ENCODE measurements at regions not wholly inside any gene's neighbourhood (a gene's known extent, or its start where the extent isn't known, plus 50 kb on each side); places are given as distances from the start of the nearest gene placed in this dataset.
"Not testable (repeated sequence)": the region's sequence is repeated elsewhere in the genome, so short reads cannot be mapped to it uniquely, and the experiment has no call there.

GRCh38 chr2:91591066-91591465 is 2899.6 kb downstream of the RPIA start:
- CTCF ChIA-PET; H3K27me3 ChIP-seq (ENCODE audit: insufficient read depth, low read length, poor library complexity, severe bottlenecking); H3K4me3 Mint-ChIP-seq; DNase-seq; H3K27me3 Mint-ChIP-seq; H3K4me3 ChIP-seq (ENCODE audit: low read length); H3K36me3 ChIP-seq (ENCODE audit: insufficient read depth, low read length); H3K4me1 Mint-ChIP-seq; H3K27ac ChIP-seq (ENCODE audit: low read depth, low read length); H3K36me3 Mint-ChIP-seq; H3K4me1 ChIP-seq (ENCODE audit: insufficient read depth, low read length); POLR2A ChIA-PET; H3K27ac Mint-ChIP-seq; H3K9me3 ChIP-seq (ENCODE audit: low read length): not testable (repeated sequence)
- peaks cover 0 to 15% (median 9%) of the 10 kb centered on the region in 5 donors for H3K9me3 Mint-ChIP-seq

DNA sequence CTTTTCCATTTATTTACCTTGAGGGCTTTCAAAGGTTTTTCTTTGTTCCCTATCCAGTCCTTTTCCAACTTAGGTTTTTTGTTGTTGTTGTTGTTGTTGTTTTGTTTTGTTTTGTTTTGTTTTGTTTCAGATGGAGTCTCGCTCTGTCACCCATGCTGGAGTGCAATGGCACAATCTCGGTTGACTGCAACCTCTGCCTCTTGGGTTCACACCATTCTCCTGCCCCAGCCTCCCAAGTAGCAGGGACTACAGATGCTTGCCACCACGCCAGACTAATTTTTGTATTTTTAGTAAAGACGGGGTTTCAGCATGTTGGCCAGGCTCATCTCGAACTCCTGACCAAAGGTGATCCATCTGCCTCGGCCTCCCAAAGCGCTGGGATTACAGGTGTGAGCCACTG is 2906.0 kb downstream of the RPIA start:
- POLR2A ChIA-PET; CTCF ChIA-PET; H3K27me3 Mint-ChIP-seq; H3K27ac Mint-ChIP-seq; H3K36me3 ChIP-seq (ENCODE audit: insufficient read depth, low read length); H3K36me3 Mint-ChIP-seq; H3K4me1 Mint-ChIP-seq; DNase-seq; H3K27me3 ChIP-seq (ENCODE audit: insufficient read depth, low read length, poor library complexity, severe bottlenecking); H3K4me3 Mint-ChIP-seq; H3K9me3 ChIP-seq (ENCODE audit: low read length); H3K4me3 ChIP-seq (ENCODE audit: low read length); H3K27ac ChIP-seq (ENCODE audit: low read depth, low read length); H3K4me1 ChIP-seq (ENCODE audit: insufficient read depth, low read length): not testable (repeated sequence)
- peaks cover 5 to 11% (median 10%) of the 10 kb centered on the region in 5 donors for H3K9me3 Mint-ChIP-seq

GRCh38 chr2:91598519-91598918 is 2907.0 kb downstream of the RPIA start:
- H3K36me3 ChIP-seq (ENCODE audit: insufficient read depth, low read length); H3K4me3 ChIP-seq (ENCODE audit: low read length); CTCF ChIA-PET; H3K4me3 Mint-ChIP-seq; H3K4me1 ChIP-seq (ENCODE audit: insufficient read depth, low read length); H3K4me1 Mint-ChIP-seq; H3K9me3 ChIP-seq (ENCODE audit: low read length); H3K27ac ChIP-seq (ENCODE audit: low read depth, low read length); H3K27me3 Mint-ChIP-seq; DNase-seq; H3K27ac Mint-ChIP-seq; POLR2A ChIA-PET; H3K27me3 ChIP-seq (ENCODE audit: insufficient read depth, low read length, poor library complexity, severe bottlenecking); H3K36me3 Mint-ChIP-seq: not testable (repeated sequence)
- H3K9me3 Mint-ChIP-seq = peaks cover 5 to 11% (median 10%) of the 10 kb centered on the region in 5 donors

- H3K4me1 ChIP-seq (ENCODE audit: insufficient read depth, low read length); H3K4me3 ChIP-seq (ENCODE audit: low read length); H3K27ac Mint-ChIP-seq; POLR2A ChIA-PET; H3K27ac ChIP-seq (ENCODE audit: low read depth, low read length); H3K27me3 ChIP-seq (ENCODE audit: insufficient read depth, low read length, poor library complexity, severe bottlenecking); H3K4me3 Mint-ChIP-seq; H3K27me3 Mint-ChIP-seq; H3K9me3 ChIP-seq (ENCODE audit: low read length); H3K36me3 ChIP-seq (ENCODE audit: insufficient read depth, low read length); DNase-seq; CTCF ChIA-PET; H3K4me1 Mint-ChIP-seq; H3K36me3 Mint-ChIP-seq: not testable (repeated sequence)
- peaks cover 5 to 11% (median 10%) of the 10 kb centered on the region in 5 donors for H3K9me3 Mint-ChIP-seq
These were observed 2907.5 kb downstream of the RPIA start for GRCh38 chr2:91599000-91599399.

DNA sequence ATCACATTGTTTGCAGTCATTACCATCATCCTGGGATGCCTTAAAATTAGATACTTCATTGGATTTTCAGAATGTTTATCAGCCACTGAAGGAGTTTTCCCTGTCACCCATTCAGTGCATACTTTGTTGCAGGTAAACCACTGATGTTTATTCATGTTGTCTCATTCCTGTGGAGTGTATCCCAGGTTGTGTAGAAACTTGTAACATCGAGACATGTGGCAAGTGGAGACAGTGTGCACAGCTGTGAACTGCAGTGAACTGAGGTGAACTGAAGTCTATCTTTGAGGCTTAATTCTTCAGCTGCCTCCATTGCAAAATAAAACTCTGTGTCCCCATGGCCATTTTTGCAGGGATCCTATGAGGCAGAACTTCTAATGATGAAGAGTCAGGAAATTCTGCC is 2911.4 kb downstream of the RPIA start:
- H3K27ac ChIP-seq (ENCODE audit: low read depth, low read length); H3K4me1 ChIP-seq (ENCODE audit: insufficient read depth, low read length); H3K4me3 Mint-ChIP-seq; H3K4me1 Mint-ChIP-seq; H3K9me3 ChIP-seq (ENCODE audit: low read length); H3K36me3 ChIP-seq (ENCODE audit: insufficient read depth, low read length); H3K27me3 Mint-ChIP-seq; CTCF ChIA-PET; DNase-seq; POLR2A ChIA-PET; H3K36me3 Mint-ChIP-seq; H3K4me3 ChIP-seq (ENCODE audit: low read length); H3K27me3 ChIP-seq (ENCODE audit: insufficient read depth, low read length, poor library complexity, severe bottlenecking); H3K9me3 Mint-ChIP-seq; H3K27ac Mint-ChIP-seq: not testable (repeated sequence)

- H3K27me3 ChIP-seq (ENCODE audit: insufficient read depth, low read length, poor library complexity, severe bottlenecking); H3K4me3 Mint-ChIP-seq; POLR2A ChIA-PET; DNase-seq; H3K4me3 ChIP-seq (ENCODE audit: low read length); H3K9me3 Mint-ChIP-seq; H3K4me1 ChIP-seq (ENCODE audit: insufficient read depth, low read length); H3K36me3 ChIP-seq (ENCODE audit: insufficient read depth, low read length); CTCF ChIA-PET; H3K27ac ChIP-seq (ENCODE audit: low read depth, low read length); H3K27me3 Mint-ChIP-seq; H3K4me1 Mint-ChIP-seq; H3K27ac Mint-ChIP-seq; H3K9me3 ChIP-seq (ENCODE audit: low read length); H3K36me3 Mint-ChIP-seq: not testable (repeated sequence)
These were observed 2912.5 kb downstream of the RPIA start for GRCh38 chr2:91603996-91604395.

DNA sequence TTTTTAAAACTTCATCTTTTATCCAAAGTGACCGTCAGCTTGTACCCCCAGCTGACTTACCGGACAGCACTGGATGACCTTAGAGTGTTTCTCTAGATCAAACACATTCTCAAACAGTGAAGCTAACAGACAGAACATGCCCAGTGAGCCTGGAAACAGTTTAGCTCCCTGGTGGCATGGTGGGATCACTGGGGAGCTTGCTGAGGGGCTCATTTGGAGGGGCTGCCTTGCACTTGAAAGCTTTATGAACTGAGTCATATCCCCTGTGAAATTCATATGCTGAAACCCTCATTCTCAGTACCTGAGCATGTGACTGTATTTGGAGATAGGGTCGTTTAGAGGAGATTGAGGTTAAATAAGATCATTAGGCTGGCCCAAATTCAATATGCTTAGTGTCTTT is 2913.2 kb downstream of the RPIA start:
- H3K4me3 Mint-ChIP-seq; H3K4me1 Mint-ChIP-seq; CTCF ChIA-PET; H3K4me1 ChIP-seq (ENCODE audit: insufficient read depth, low read length); H3K27ac Mint-ChIP-seq; DNase-seq; H3K36me3 ChIP-seq (ENCODE audit: insufficient read depth, low read length); H3K27me3 ChIP-seq (ENCODE audit: insufficient read depth, low read length, poor library complexity, severe bottlenecking); H3K36me3 Mint-ChIP-seq; H3K4me3 ChIP-seq (ENCODE audit: low read length); H3K27ac ChIP-seq (ENCODE audit: low read depth, low read length); H3K9me3 ChIP-seq (ENCODE audit: low read length); H3K9me3 Mint-ChIP-seq; H3K27me3 Mint-ChIP-seq; POLR2A ChIA-PET: not testable (repeated sequence)

DNA sequence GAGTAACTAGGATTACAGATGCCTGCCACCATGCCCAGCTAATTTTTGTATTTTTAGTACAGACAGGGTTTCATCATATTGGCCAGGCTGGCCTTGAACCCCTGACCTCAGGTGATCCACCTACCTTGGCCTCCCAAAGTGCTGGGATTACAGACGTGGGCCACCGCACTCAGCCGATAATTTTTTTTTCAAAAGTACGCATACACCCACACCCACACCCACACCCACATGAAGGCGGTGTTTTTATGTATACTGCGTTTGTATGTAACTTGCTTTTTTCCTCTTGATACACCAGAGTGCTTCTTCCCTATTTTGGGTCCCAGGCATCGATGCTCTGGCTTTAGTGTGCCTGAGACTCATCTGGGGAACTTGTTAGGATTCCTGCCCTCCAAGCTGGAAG is 2932.3 kb downstream of the RPIA start:
- H3K27ac ChIP-seq (ENCODE audit: low read depth, low read length); H3K4me1 Mint-ChIP-seq; H3K4me3 Mint-ChIP-seq; POLR2A ChIA-PET; H3K27ac Mint-ChIP-seq; H3K4me1 ChIP-seq (ENCODE audit: insufficient read depth, low read length); H3K27me3 Mint-ChIP-seq; H3K27me3 ChIP-seq (ENCODE audit: insufficient read depth, low read length, poor library complexity, severe bottlenecking); H3K36me3 ChIP-seq (ENCODE audit: insufficient read depth, low read length); H3K36me3 Mint-ChIP-seq; H3K4me3 ChIP-seq (ENCODE audit: low read length); H3K9me3 ChIP-seq (ENCODE audit: low read length); H3K9me3 Mint-ChIP-seq; DNase-seq; CTCF ChIA-PET: not testable (repeated sequence)

- H3K9me3 Mint-ChIP-seq; H3K27ac Mint-ChIP-seq; H3K27ac ChIP-seq (ENCODE audit: low read depth, low read length): not testable (repeated sequence)
These were observed 2937.0 kb downstream of the RPIA start for GRCh38 chr2:91628471-91628870.

More at GRCh38 chr2:91628471-91628870, 2937.0 kb downstream of the RPIA start:
- H3K4me3 Mint-ChIP-seq; H3K36me3 Mint-ChIP-seq; H3K9me3 ChIP-seq (ENCODE audit: low read length); H3K4me1 Mint-ChIP-seq; DNase-seq; H3K27me3 Mint-ChIP-seq; POLR2A ChIA-PET; H3K4me3 ChIP-seq (ENCODE audit: low read length); CTCF ChIA-PET; H3K36me3 ChIP-seq (ENCODE audit: insufficient read depth, low read length); H3K27me3 ChIP-seq (ENCODE audit: insufficient read depth, low read length, poor library complexity, severe bottlenecking); H3K4me1 ChIP-seq (ENCODE audit: insufficient read depth, low read length): not testable (repeated sequence)
